HCT116 (cell line): ENCODE measurements at regions not wholly inside any gene's neighbourhood (a gene's known extent, or its start where the extent isn't known, plus 50 kb on each side); places are given as distances from the start of the nearest gene placed in this dataset.

Experiments
- ATAC-seq: fragments of 200-7000 bp; cut with Tn5 transposase; 2 replicates; pipeline ENCODE4 v1.9.1; 2020; ENCODE audit warnings: mild to moderate bottlenecking, moderate library complexity
- BruUV-seq: library from RNA; stranded (reverse); fragments of 400-500 nt; replicated peaks from 2 replicates; lab custom pipeline; 2021; lab: Mats Ljungman, UMichigan
- CTCF ChIA-PET: fragments of 300-600 bp; sonication (Branson Sonifier 250); formaldehyde crosslinking; loops from one replicate; lab custom pipeline; 2021; ENCODE audit warnings: antibody characterized with exemption; lab: Charles Lee
- POLR2A ChIA-PET: fragments of 300-600, 350-600 bp; sonication (Branson Sonifier 250); formaldehyde crosslinking; loops from one replicate; lab custom pipeline; 2021; ENCODE audit warnings: antibody characterized with exemption; lab: Charles Lee
- RAD21 ChIA-PET, 2 experiments: fragments of 300-600 bp; sonication (Branson Sonifier 250); formaldehyde crosslinking; loops; one replicate each; lab custom pipeline; 2023; ENCODE audit warnings: low total read pairs in 2 of 2; ENCODE audit not compliant: uncharacterized antibody in 2 of 2, unreplicated experiment in 2 of 2, low non-redundant PET in 1 of 2; lab: Charles Lee
- DNase-seq: peaks from one replicate; pipeline ENCODE4 v3.0.0-alpha.2; 2010; ENCODE audit warnings: low read depth, low spot score
- H2AFZ ChIP-seq: fragments of 200-600 bp; shearing (Covaris generic), sonication (generic); 2 replicates; pipeline ENCODE4 v1.6.1; 2017; ENCODE audit warnings: low read depth, mixed run types, mixed read lengths, antibody characterized with exemption, low read length; ENCODE audit not compliant: poor library complexity, severe bottlenecking
- H3K27ac ChIP-seq: 2 replicates; pipeline ENCODE4 v1.5.1; 2012; ENCODE audit warnings: low read depth, low read length
- H3K27me3 ChIP-seq: fragments of 200-600 bp; sonication (generic); 2 replicates; pipeline ENCODE4 v1.6.1; 2016; ENCODE audit warnings: mixed run types, low read length, mixed read lengths; ENCODE audit not compliant: insufficient read depth
- H3K36me3 ChIP-seq, 2 experiments: fragments of 200-500 bp in 1 of 2; fragments of 200-600 bp in 1 of 2; sonication (Bioruptor generic) in 1 of 2; sonication (generic) in 1 of 2; 2 replicates each; pipeline versions ENCODE4 v1.5.1 to v1.6.1; 2014 to 2016; ENCODE audit warnings: low read length in 2 of 2, inconsistent platforms in 1 of 2, mixed read lengths in 1 of 2, mixed run types in 1 of 2; ENCODE audit not compliant: insufficient read depth in 2 of 2, control insufficient read depth in 1 of 2
- H3K4me1 ChIP-seq, 2 experiments: fragments of 200-600 bp in 1 of 2; sonication (generic) in 1 of 2; 2 replicates each; pipeline versions ENCODE4 v1.5.1 to v1.6.1; 2012 to 2017; ENCODE audit warnings: low read length in 2 of 2, inconsistent platforms in 1 of 2, mild to moderate bottlenecking in 1 of 2, mixed read lengths in 1 of 2, mixed run types in 1 of 2, moderate library complexity in 1 of 2; ENCODE audit not compliant: insufficient read depth in 2 of 2, control insufficient read depth in 1 of 2
- H3K4me2 ChIP-seq: fragments of 200-600 bp; sonication (generic); 2 replicates; pipeline ENCODE4 v1.6.1; 2017; ENCODE audit warnings: mixed run types, low read length, mixed read lengths
- H3K4me3 ChIP-seq, 2 experiments: fragments of 200-600 bp in 1 of 2; sonication (generic) in 1 of 2; replicated peaks in 1 of 2; 2 replicates each; pipeline ENCODE4 v1.5.1; 2011 to 2016; ENCODE audit warnings: low read length in 2 of 2, control low read depth in 1 of 2, low read depth in 1 of 2, mild to moderate bottlenecking in 1 of 2, mixed read lengths in 1 of 2, mixed run types in 1 of 2
- H3K79me2 ChIP-seq: fragments of 200-600 bp; sonication (generic); 2 replicates; pipeline ENCODE4 v1.6.1; 2017; ENCODE audit warnings: mild to moderate bottlenecking, mixed run types, low read length, moderate library complexity, mixed read lengths; ENCODE audit not compliant: insufficient read depth
- H3K9ac ChIP-seq: fragments of 200-600 bp; sonication (generic); 2 replicates; pipeline ENCODE4 v1.6.1; 2016; ENCODE audit warnings: low read length, mixed read lengths
- H3K9me2 ChIP-seq: fragments of 200-600 bp; sonication (generic), shearing (Covaris generic); 2 replicates; pipeline ENCODE4 v1.6.1; 2017; ENCODE audit warnings: mixed run types, mild to moderate bottlenecking, moderate library complexity; ENCODE audit not compliant: insufficient read depth
- H3K9me3 ChIP-seq, 2 experiments: fragments of 200-500 bp in 1 of 2; fragments of 200-600 bp in 1 of 2; sonication (Bioruptor generic) in 1 of 2; sonication (generic) in 1 of 2; 2 replicates each; pipeline ENCODE4 v1.6.1; 2014 to 2017; ENCODE audit warnings: low read length in 2 of 2, mixed read lengths in 2 of 2, inconsistent platforms in 1 of 2, low read depth in 1 of 2, mild to moderate bottlenecking in 1 of 2, mixed run types in 1 of 2, moderate library complexity in 1 of 2; ENCODE audit not compliant: control insufficient read depth in 1 of 2, insufficient read depth in 1 of 2
- H4K20me1 ChIP-seq: fragments of 200-600 bp; sonication (generic), shearing (Covaris generic); 2 replicates; pipeline ENCODE4 v1.6.1; 2017; ENCODE audit warnings: mixed run types, mild to moderate bottlenecking, moderate library complexity; ENCODE audit not compliant: insufficient read depth
- CBX3 ChIP-seq: IDR thresholded peaks from 2 replicates; pipeline ENCODE4 v1.6.1; 2012; ENCODE audit warnings: low read depth
- CEBPB ChIP-seq: IDR thresholded peaks from 2 replicates; pipeline ENCODE4 v1.6.1; 2012; ENCODE audit warnings: low read depth
- EGR1 ChIP-seq: IDR thresholded peaks from 2 replicates; pipeline ENCODE4 v1.6.1; 2012; ENCODE audit warnings: low read depth
- FOSL1 ChIP-seq: IDR thresholded peaks from 2 replicates; pipeline ENCODE4 v1.6.1; 2012; ENCODE audit warnings: low read depth
- POLR2A ChIP-seq: IDR thresholded peaks from 2 replicates; pipeline ENCODE4 v1.7.0; 2011; ENCODE audit warnings: borderline replicate concordance; ENCODE audit not compliant: insufficient read depth, insufficient read length; ENCODE audit errors: extremely low read depth
- RAD21 ChIP-seq: IDR thresholded peaks from 2 replicates; pipeline ENCODE4 v1.6.1; 2012; ENCODE audit warnings: low read depth, mild to moderate bottlenecking
- SRF ChIP-seq: IDR thresholded peaks from 2 replicates; pipeline ENCODE4 v1.6.1; 2012; ENCODE audit warnings: low read depth
- TCF7L2 ChIP-seq: IDR thresholded peaks from 2 replicates; pipeline ENCODE4 v1.7.0; 2011; ENCODE audit warnings: borderline replicate concordance, inconsistent platforms; ENCODE audit not compliant: insufficient read depth, insufficient read length; ENCODE audit errors: extremely low read depth
- YY1 ChIP-seq: IDR thresholded peaks from 2 replicates; pipeline ENCODE4 v1.6.1; 2011; ENCODE audit warnings: low read length, low read depth, moderate library complexity, mild to moderate bottlenecking; ENCODE audit not compliant: insufficient replicate concordance; ENCODE audit errors: extremely low read depth
- ZFX ChIP-seq: fragments of 450-650 bp; IDR thresholded peaks from 2 replicates; pipeline ENCODE4 v1.6.1; 2017
- ZNF274 ChIP-seq: fragments of 200-500 bp; sonication (Bioruptor generic); IDR thresholded peaks from 2 replicates; pipeline ENCODE4 v1.6.1; 2014; ENCODE audit warnings: mild to moderate bottlenecking, low read depth, low read length, inconsistent platforms
- intact Hi-C: fragments of 100-400 bp; cut with micrococcal nuclease; formaldehyde crosslinking; loops from 2 replicates; pipeline ENCODE4 v1.10.0; 2022
- TF ChIP-seq, protein P1 (sequence below): IDR thresholded peaks from 2 replicates; pipeline ENCODE4 v1.6.1; 2012
- TF ChIP-seq, protein P2 (sequence below): IDR thresholded peaks from 2 replicates; pipeline ENCODE4 v1.6.1; 2011; ENCODE audit warnings: mild to moderate bottlenecking, low read length, moderate library complexity; ENCODE audit not compliant: insufficient replicate concordance; ENCODE audit errors: extremely low read depth
- TF ChIP-seq, protein P3 (sequence below): IDR thresholded peaks from 2 replicates; pipeline ENCODE4 v1.6.1; 2012; ENCODE audit warnings: low read depth

DNA sequence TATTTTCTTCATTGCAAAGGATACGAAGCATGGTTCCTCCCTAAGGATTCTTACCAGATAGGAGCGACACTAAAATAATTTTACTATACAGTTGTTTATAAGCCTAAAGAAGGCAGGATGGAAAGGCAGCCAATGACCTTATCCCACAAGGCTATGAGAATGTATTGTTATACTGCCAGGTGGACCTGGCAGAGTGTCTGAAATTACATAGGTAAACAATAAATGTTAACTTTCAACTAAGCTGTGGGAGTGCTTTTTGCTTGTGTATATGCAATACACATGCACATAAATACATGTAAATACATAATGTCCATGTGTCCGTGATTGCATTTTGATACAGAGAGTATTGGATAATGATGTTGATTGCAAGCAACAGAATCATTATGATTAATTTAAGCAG is 850.6 kb downstream of the CENPC start:
- no peak overlapping the region for H3K4me3 ChIP-seq
- H3K27ac ChIP-seq: no peak overlapping the region
- H3K27me3 ChIP-seq: no peaks in the 10 kb centered on the region
- intact Hi-C loops: no loop called here
- H3K36me3 ChIP-seq: no peaks in the 10 kb centered on the region
- BruUV-seq: no TSS peak
- DNase-seq: no peak
- no peaks in the 10 kb centered on the region for H3K79me2 ChIP-seq
- H2AFZ ChIP-seq: no peak overlapping the region
- H4K20me1 ChIP-seq: no peaks in the 10 kb centered on the region
- POLR2A ChIA-PET: no interaction called here
- H3K4me1 ChIP-seq: no peaks in the 10 kb centered on the region
- no peak for ATAC-seq
- H3K4me2 ChIP-seq: no peak overlapping the region
- H3K9ac ChIP-seq: no peak overlapping the region
- no peak for TF ChIP-seq EGR1
- TF ChIP-seq POLR2A: no peak
- no peak for TF ChIP-seq RAD21
- no peak for TF ChIP-seq ZNF274
- TF ChIP-seq, all 23 proteins: peak for 0
- peaks cover 15 to 22% of the 10 kb centered on the region in 2 experiments; a peak in 2 of 4 replicates for H3K9me3 ChIP-seq
- ChIA-PET RAD21 (no interaction called here), CTCF (no interaction called here)
- no peaks in the 10 kb centered on the region for H3K9me2 ChIP-seq

DNA sequence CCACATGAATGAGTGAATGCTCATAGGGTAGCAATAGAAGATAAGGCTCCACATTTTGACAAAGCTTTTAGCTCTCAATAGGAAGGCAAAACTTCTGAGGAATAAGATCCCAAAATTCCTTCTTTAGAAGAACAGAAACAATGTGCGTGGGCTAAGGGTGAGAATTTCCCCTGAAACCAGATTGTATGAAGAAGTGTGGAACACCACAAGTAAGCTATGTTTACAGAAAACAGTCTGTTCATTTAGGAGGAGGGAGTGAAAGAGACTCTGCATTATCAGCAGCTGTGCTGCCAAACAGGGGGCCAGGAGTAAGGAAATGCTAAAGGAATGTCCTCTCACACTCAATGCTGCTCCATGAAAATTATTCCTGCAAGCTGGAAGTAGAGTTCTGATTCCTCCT is 851.6 kb downstream of the CENPC start:
- Histone ChIP-seq H3K4me1 (no peaks in the 10 kb centered on the region), H4K20me1 (no peaks in the 10 kb centered on the region), H3K9me3 (peaks cover 11 to 22% of the 10 kb centered on the region in 2 experiments; a peak in 3 of 4 replicates), H2AFZ (no peak overlapping the region), H3K79me2 (no peaks in the 10 kb centered on the region), H3K27me3 (no peaks in the 10 kb centered on the region), H3K4me2 (no peak overlapping the region), H3K9me2 (no peaks in the 10 kb centered on the region), H3K9ac (no peak overlapping the region), H3K36me3 (no peaks in the 10 kb centered on the region), H3K27ac (no peak overlapping the region), H3K4me3 (no peak overlapping the region)
- RAD21 ChIA-PET: no interaction called here
- no peak for DNase-seq
- ATAC-seq: no peak
- POLR2A ChIA-PET: no interaction called here
- intact Hi-C loops: no loop called here
- CTCF ChIA-PET: no interaction called here
- no TSS peak for BruUV-seq
- TF ChIP-seq, protein P1, sequence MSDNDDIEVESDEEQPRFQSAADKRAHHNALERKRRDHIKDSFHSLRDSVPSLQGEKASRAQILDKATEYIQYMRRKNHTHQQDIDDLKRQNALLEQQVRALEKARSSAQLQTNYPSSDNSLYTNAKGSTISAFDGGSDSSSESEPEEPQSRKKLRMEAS: no peak
- TF ChIP-seq ZFX: no peak
- no peak for TF ChIP-seq CBX3
- TF ChIP-seq, protein P2, sequence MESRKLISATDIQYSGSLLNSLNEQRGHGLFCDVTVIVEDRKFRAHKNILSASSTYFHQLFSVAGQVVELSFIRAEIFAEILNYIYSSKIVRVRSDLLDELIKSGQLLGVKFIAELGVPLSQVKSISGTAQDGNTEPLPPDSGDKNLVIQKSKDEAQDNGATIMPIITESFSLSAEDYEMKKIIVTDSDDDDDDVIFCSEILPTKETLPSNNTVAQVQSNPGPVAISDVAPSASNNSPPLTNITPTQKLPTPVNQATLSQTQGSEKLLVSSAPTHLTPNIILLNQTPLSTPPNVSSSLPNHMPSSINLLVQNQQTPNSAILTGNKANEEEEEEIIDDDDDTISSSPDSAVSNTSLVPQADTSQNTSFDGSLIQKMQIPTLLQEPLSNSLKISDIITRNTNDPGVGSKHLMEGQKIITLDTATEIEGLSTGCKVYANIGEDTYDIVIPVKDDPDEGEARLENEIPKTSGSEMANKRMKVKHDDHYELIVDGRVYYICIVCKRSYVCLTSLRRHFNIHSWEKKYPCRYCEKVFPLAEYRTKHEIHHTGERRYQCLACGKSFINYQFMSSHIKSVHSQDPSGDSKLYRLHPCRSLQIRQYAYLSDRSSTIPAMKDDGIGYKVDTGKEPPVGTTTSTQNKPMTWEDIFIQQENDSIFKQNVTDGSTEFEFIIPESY: no peak
- TF ChIP-seq EGR1: no peak
- TF ChIP-seq, protein P3, sequence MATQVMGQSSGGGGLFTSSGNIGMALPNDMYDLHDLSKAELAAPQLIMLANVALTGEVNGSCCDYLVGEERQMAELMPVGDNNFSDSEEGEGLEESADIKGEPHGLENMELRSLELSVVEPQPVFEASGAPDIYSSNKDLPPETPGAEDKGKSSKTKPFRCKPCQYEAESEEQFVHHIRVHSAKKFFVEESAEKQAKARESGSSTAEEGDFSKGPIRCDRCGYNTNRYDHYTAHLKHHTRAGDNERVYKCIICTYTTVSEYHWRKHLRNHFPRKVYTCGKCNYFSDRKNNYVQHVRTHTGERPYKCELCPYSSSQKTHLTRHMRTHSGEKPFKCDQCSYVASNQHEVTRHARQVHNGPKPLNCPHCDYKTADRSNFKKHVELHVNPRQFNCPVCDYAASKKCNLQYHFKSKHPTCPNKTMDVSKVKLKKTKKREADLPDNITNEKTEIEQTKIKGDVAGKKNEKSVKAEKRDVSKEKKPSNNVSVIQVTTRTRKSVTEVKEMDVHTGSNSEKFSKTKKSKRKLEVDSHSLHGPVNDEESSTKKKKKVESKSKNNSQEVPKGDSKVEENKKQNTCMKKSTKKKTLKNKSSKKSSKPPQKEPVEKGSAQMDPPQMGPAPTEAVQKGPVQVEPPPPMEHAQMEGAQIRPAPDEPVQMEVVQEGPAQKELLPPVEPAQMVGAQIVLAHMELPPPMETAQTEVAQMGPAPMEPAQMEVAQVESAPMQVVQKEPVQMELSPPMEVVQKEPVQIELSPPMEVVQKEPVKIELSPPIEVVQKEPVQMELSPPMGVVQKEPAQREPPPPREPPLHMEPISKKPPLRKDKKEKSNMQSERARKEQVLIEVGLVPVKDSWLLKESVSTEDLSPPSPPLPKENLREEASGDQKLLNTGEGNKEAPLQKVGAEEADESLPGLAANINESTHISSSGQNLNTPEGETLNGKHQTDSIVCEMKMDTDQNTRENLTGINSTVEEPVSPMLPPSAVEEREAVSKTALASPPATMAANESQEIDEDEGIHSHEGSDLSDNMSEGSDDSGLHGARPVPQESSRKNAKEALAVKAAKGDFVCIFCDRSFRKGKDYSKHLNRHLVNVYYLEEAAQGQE: no peak
- TF ChIP-seq CEBPB: no peak
- no peak for TF ChIP-seq ZNF274
- TF ChIP-seq YY1: no peak
- no peak for TF ChIP-seq FOSL1
- TF ChIP-seq SRF: no peak
- no peak for TF ChIP-seq TCF7L2
- no peak for TF ChIP-seq RAD21
